ENCODE measurements at regions not wholly inside any gene's neighbourhood (a gene's known extent, or its start where the extent isn't known, plus 50 kb on each side); places are given as distances from the start of the nearest gene placed in this dataset.

DNA sequence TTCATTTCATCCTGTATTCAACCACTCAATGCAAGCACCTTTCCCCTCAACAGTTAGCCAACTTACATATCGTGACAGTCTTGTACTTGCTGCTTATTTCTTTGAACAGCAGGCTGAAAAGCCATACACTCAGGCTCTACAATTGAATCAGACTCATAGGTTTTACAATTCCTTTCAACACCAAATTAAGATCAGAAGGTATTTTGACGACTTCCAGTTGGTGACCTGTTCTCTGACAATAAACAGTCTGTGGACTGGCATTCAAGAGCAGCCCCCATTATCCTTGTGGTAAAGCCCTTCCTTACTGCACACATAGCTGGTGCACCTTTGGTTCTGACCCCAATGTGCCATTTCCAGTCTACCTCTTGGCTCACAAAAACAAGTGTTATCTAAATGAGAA, 140.0 kb upstream of the MB21D2 start:
- TF ChIP-seq EZH2phosphoT487 (IDR thresholded peaks at IDR 0.05; ENCODE audit: insufficient read depth, low read depth) (no peak), EZH2 (IDR thresholded peaks at IDR 0.05; ENCODE audit: insufficient read depth, poor library complexity, severe bottlenecking) (no peak)
